NCI-H2029 (cell line): ENCODE measurements at regions not wholly inside any gene's neighbourhood (a gene's known extent, or its start where the extent isn't known, plus 50 kb on each side); places are given as distances from the start of the nearest gene placed in this dataset.
A peak's percentile ranks its signal among the peaks of the same experiment; 100 is the strongest.

Experiments
- DNase-seq: peaks from one replicate; lab custom pipeline; 2025; lab: John Stamatoyannopoulos, UW

- DNase-seq, result no peak
Observed at GRCh38 chr6:145486306-145486705, 249.0 kb downstream of the EPM2A start.

DNA sequence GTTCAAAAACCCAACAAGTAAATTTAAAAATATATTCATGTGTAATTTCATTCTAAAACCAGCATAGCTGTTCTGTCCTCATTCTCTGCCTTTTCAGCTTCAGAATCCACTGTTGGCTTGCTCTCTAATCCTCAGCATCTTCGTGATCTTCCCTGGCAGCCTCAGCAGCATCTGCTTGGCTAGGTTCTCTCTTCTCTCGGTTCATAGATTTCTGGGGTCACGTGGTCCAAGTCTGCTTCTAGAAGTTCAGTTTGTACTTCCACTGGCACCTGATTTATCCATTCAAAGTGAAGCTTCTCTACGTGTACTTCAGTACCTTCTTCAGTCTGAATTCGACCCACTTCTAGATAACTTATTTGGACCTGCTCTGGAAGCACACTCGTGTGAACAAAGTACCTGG is 245.7 kb downstream of the EPM2A start:
- no peak for DNase-seq

DNA sequence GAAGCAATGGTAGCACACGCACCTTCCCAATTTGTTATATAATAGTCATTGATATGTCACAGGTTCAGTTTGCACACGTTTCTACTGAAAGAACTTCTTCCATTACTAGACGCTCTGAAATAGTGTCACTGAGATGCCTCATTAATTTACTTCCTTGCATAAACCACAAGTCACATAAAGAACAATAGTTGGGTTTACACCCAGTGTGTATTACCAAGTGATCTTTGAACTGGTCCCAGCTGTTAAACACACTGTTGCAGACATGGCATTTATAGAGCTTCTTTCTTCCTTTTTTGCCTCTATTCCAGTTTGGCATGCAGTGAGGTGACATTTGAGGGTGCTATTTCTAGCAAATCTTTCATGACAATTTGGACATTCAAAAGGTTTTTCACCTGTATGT is 245.3 kb downstream of the EPM2A start:
- no peak for DNase-seq

- no peak for DNase-seq
Observed at GRCh38 chr6:145491126-145491525, 244.2 kb downstream of the EPM2A start.

DNA sequence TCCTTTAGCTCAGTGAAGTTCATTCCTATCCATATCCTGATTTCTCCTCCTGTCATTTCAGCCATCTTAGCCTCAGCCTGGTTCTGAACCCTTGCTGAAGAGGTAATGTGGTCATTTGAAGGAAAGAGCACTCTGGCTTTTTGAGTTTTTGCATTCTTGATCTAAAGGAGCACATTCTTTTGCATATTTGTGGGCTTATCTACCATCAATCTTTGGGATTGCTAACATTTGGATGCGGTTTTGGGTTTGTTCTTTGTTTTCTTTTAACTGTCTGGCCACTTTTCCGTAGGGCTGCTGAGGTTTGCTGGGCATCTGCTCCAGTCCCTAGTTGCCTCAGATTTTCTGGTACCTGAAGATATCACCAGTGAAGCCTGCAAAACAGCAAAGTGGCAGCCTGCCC is 238.3 kb downstream of the EPM2A start:
- no peak for DNase-seq

DNA sequence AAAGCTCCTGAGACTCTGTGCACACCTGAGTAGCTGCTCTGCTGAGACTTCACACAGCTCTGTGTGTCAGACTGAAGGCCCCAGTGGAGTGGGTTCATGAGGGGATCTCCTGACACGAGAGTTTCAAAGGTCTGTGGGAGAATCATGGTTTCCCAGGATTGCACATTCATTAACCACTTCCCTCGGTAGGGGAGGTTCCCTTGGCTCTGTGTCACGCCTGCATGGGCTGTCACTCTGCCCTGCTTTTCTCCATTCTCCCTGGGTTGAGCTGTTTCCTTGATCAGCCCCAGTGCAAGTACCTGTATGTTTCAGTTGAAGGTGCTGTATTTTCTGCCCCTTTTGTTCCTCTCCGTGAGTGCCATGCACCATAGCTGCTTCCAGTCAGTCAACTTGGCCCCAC is 236.9 kb downstream of the EPM2A start:
- DNase-seq, result no peak

- peak; percentile 0 for DNase-seq
Observed at GRCh38 chr6:145502416-145502815, 232.9 kb downstream of the EPM2A start.

DNA sequence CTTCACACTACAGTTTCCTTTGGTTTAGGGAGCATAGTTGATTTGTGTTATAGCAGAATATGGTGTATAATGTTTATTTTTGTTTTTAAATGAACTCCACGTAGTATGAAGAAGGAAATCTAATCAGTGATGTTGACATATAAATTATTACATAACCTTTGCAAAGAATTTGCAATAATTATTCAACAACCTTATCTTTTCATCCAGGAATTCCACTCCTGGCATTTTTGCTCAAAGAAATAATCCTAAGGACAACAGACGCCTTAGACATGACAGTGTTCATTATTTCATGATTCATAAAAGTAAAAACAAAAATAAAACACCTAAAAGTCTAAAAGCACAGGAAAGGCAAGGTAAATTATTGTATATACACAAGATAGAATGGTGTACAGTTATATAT is 229.2 kb downstream of the EPM2A start:
- DNase-seq, result no peak

DNA sequence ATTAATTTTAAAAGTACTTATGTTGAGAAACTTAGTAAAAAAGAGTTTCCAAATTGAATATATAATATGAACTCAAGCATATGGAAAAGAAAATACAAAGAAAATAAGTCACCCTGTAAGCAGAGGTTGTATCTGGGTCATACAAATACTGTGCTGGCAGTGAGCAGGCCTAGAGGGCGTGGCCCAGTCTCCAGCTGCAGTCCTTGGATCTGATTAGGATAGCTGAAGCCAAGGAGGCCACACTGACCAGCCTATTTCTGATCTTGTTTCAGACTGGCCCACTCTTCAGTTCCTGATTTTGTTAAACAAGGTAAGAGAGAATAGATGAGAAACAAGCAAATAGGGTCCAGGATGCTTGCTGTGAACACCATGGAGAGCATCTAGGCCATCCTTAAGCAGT is 228.8 kb downstream of the EPM2A start:
- DNase-seq, result no peak

DNA sequence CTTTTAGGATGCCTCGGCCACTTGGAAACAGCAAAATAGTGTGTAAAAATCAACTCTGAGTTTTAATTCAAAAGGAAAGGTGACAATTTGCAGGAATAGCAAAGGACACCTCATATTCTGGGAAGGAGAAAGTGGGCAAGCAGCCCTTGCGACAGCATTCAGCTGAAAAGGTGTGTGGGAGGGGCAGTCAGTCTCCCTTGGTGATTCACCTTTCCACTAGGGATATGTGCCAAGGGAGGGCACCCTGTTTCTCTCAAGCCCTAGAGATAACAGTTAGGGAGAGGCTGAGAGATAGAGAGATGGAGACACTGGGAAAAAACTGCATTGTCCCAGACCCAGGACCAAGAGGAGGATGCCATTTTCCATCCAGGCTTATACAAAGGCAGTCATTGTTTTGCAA is 228.1 kb downstream of the EPM2A start:
- DNase-seq, result no peak

- DNase-seq, result no peak
Observed at GRCh38 chr6:145508107-145508506, 227.2 kb downstream of the EPM2A start.

- no peak for DNase-seq
Observed at GRCh38 chr6:145517492-145517891, 217.8 kb downstream of the EPM2A start.

GRCh38 chr6:145525038-145525437 is 210.3 kb downstream of the EPM2A start:
- DNase-seq, result no peak

DNA sequence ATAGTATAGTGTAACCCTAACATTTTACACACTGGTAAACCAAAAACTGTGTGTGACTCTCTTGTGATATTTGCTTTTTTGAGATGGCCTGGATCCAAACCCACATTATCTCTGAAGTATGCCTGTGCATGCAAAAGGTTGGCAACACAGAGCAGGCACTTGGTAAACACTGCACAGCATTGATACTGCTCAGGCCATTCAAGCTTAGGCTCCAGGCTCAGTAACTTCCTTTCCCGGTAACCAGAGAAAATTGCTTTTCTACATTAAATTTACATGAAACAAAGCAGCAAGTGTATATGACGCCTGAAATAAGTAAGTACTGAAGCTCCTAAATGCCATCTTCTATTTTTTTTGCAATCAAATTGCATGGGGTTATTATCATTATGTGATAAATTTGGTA is 205.7 kb downstream of the EPM2A start:
- DNase-seq, result peak; percentile 51

DNA sequence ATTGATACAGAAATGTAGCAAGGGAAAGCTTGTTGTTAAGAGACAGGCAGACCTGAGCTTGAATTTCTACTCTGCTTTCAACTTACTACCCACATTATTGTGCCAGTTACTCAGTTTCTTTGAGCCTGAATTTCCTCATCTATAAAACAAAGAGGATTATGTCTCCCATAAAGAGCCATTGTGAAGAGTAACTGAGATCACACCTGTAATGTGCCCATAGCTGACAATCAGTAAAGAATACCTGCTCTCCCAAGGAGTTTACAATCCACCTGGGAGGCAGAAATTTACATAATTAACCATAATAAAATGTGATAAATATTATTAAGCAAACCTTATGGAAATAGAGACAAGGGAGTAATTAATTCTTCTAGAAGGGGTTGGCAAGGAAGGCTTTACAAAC is 204.9 kb downstream of the EPM2A start:
- DNase-seq, result no peak

DNA sequence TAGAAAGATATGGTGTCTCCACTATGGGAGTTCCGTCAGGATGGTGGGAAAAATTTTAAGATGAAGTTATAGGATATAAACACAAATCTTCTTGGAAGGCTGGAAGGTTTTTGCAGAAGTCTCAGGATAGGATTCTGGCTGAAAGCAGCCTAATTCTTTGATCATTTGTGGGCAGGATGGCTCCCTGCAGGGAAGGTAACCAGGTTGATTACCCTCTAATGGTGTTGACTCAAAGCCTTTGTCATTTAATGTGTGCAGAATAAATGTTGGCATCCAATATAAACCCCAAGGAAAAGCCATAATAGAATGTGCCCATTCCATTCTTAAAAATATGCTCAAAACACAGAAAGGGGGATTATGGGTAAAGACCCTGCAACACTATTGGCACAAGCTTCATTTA is 204.3 kb downstream of the EPM2A start:
- no peak for DNase-seq

DNA sequence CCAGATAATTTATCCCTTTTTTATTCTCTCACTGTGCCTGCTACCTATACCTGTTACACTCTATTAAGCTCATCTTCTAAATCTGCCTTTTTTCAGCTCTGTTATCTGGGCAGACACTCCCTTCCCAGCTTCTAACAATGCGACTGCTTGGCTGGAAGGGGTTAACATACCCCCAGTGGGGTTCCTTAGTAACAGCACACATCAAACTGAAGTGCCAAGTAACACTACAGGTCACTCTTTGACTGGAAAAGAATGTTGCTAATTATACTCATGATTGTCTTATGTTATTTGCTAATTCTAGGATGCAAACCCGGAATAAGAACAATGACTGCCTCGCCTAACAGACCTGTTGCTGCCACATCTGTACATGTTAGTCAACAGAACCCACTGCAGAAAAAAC is 203.5 kb downstream of the EPM2A start:
- no peak for DNase-seq

GRCh38 chr6:145532361-145532760 is 203.0 kb downstream of the EPM2A start:
- no peak for DNase-seq

GRCh38 chr6:145534989-145535388 is 200.3 kb downstream of the EPM2A start:
- no peak for DNase-seq

DNA sequence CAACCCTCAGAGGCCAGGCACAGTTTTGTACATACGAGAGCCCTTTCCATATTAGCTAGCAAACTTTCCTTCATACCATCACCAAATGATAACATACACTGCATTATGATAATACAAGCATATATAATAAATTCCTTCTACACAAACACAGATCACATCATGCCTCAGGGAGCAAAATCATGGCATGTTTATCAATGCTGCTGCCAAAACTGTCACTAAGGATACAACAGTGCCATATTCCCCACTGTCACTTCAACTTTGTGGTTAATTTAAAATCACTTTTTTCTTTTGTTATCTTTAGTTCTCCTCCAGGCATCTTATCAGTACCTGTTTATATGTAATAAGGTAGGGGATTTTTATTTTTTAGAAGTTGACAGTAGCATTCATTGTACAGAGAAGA is 196.3 kb downstream of the EPM2A start:
- DNase-seq, result no peak

DNA sequence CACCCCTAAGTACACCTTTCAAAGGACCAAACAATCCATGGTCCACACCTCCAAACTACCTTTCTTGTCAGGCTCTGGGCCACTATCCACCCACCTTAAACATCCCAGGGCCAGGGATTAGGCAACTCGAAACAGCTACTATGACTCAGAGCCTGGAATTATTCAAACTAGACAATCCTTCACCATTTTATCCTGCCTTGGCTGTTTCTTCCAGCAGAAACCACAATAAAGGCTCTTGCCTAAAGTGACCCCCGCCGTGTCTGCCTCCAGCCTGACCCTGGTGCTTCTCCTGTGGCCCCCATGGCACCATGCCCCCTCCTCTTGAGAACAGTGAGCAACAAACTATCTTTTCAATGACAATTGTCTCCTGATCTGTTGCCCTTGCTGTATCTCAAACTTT is 195.5 kb downstream of the EPM2A start:
- no peak for DNase-seq

DNA sequence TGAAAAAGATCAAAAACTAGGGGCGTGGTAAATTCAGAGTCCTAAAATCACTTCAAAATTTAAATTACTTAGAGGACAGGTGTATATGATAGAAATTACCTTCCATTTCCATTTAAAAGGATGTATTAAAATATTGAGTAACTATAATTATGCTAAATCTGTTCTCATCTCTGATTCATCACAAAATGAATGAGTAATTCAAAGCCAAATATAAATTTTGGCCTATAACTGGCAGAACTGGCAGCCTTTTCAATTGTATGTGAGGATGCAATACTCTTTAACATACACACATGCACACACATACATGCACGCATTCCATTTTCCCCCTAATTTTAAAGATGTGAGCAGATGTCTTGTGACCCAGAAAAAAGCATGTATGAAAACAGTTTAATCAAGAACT is 194.6 kb downstream of the EPM2A start:
- DNase-seq, result no peak

- no peak for DNase-seq
Observed at GRCh38 chr6:145544041-145544440, 191.3 kb downstream of the EPM2A start.

DNA sequence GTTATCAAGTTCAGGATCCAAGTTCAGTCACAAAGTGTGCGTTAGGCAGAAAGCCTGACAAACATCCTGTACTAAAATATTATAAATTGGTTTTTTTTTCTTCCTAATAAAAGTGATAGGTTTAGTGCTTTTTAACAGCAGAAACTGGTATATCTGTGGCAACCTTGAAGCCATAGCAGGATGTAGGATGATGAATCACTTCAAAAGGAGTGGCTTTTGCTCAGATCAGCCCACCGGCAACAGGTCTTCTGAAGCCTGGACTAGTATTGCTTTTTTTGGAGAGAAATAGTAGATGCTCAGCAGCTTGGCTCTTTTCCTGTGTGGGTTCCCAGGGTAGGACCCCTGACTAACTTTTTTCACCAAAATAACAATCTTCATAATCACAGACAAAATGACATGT is 190.8 kb downstream of the EPM2A start:
- DNase-seq, result no peak

DNA sequence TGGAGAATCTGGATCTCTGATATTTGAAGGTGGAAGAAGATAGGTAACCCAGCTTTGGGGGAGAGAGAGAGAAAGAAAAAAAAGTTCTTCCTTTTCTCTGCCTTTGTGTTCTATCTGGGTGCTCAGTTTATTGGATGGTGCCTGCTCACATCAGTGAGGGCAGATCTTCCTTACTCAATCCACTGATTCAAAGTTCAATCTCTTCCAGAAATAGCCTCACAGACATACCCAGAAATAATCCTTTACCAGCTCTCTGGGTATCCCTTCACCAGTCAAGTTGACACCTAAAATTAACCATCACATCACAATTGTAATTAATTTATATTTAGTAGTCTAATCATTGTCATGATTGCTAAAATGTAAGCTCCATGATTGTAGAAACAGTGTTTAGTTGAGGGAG is 189.1 kb downstream of the EPM2A start:
- DNase-seq, result no peak
